SKM-1 treated with dmso at 0.1 percent for 144 hours (cell line): ENCODE measurements at regions not wholly inside any gene's neighbourhood (a gene's known extent, or its start where the extent isn't known, plus 50 kb on each side); places are given as distances from the start of the nearest gene placed in this dataset.
A peak's percentile ranks its signal among the peaks of the same experiment; 100 is the strongest.

Experiments
- DNase-seq: peaks from one replicate; lab custom pipeline; 2025; ENCODE audit not compliant: unreplicated experiment; lab: John Stamatoyannopoulos, UW

DNA sequence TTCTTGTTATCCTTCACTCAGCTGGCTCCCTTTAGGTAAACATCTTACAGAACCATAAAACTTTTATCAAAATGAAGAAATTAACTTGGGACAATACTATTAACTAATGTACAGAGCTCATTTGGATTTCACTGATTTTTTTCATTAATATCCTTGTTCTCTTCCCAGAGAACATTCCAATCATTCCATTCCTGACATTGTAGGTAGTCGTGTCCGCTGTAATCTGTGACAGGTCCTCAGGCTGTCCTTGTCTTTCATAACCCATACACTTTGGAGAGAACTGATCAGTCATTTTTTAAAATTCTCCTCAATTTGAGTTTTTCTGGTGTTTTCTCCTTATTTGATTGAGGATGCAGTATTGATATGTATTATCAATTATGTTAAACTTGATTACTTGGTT is 916.8 kb downstream of the GALC start:
- no peak for DNase-seq

DNA sequence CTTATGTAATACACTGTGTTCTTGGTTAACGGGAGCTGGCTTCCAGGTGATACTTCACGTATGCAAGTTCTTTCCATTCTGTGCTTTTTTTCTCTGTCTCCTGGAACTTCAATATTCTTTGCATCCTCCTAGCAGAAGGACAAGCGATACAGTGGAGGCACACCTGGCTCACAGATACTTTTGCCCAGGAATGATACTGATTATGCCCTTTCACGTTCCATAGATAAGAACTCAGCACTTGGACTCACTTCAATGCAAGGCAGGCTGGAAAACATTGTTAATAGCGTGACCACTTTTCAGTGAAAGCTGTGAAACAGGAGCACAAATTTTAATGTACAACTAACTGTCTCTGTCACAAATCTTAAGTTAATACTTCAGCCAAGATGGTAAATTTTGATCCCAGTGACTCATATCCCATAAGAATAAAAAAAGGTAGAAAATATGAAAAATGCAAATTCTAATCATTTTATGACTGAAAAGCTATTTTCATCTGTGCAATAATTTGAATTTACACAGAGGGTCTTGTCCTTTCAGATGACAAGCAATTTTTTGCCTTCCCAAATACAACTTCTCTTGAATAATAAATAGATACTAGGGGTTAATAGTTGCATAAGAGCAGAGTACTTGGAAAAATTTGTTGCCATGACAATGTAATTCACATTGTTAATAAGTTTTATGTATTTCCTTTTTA is 919.0 kb downstream of the GALC start:
- DNase-seq: no peak

DNA sequence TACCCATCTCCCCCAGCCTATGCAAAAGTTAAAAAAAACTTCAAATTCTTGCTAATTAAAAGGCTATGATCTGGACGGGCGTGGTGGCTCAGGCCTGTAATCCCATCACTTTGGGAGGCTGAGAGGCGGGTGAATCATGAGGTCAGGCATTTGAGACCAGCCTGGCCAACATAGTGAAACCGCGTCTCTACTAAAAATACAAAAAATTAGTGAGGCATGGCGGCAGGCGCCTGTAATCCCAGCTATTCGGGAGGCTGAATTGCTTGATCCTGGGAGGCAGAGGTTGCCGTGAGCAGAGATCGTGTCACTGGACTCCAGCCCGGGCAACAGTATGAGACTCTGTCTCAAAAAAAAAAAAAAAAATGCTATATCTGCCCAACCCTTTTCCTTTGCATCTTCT is 925.4 kb downstream of the GALC start:
- DNase-seq: no peak

DNA sequence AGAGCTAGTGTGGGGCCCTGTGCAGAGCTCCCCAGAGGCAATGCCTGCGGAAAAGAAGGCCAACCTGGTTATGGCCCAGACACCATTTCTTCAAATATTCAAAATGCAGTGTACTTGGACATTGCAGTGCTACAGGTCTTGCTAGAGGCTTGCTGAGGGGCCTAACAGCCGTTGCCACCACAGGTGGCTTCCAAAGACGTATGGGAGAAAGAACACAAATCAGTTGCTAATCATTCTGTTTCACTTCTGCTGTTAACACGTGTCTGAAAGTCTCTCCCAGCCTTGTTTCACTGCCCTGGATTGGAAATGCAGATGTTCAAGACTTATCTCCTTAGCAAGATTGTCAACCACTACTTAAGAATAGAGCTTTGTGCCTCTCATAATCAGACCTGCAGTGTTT is 925.9 kb downstream of the GALC start:
- no peak for DNase-seq

DNA sequence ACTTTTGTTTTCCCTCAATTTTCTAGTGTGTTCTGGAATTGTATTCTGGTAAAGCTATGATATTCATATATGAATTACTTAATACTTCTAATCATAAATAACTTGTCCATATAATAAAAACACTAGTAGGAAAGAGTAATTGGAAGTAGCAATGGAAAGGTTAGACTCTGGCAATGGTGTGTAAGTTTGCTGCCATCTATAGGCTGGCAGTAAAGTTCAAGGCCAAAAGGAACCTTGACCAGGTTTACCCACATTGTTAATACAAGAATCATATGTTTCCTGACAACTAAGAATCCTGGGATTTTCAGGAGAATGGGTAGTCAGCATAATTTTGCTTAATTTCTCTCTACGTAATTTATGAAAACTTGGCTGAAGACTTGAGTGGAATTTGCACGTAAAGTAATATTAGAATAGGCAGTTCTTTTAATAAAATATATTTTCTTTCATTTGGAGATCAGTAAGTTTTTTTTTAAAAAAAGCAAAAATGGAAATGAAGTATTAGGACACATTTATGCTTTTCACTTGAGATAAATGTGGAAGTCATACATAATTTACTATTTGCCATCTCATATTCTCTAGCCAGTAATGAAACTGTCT is 926.7 kb downstream of the GALC start:
- no peak for DNase-seq

DNA sequence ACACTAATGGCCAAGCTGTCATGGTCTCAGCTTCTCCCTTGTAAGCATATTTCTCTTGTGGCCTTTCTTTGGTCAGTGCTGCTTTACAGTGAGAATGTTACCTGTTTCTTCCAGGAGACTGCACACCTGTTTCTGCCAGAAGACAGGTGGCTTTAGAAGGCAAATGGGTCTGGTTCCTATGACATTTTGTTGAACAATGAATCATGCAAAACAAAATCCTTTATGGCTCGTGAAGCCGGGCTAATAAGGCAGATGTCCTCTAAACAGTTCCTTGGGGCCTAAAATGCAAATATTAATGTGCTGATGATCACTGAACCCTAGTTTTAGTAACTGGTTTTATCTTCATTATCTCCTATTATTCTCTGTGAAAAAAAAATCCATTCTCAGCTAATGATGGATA is 927.6 kb downstream of the GALC start:
- DNase-seq: no peak

DNA sequence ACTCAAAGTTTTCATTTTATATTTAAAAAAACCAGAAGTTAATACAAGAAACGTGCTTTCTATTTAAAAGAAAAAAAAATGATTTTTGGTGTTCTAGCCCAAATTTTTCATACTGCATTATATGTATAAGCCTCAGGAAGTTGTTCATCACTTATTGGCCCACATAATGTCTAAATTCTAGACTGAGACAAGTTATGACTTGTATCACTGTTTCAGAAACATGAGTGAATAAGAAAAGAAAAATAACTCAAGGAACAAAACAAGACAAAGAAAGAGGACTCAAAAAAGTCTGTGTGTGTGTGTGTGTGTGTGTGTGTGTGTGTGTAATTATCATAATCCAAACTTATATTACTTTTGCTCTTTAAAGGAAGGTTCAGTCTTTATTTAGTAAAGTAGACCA is 929.8 kb downstream of the GALC start:
- no peak for DNase-seq

DNA sequence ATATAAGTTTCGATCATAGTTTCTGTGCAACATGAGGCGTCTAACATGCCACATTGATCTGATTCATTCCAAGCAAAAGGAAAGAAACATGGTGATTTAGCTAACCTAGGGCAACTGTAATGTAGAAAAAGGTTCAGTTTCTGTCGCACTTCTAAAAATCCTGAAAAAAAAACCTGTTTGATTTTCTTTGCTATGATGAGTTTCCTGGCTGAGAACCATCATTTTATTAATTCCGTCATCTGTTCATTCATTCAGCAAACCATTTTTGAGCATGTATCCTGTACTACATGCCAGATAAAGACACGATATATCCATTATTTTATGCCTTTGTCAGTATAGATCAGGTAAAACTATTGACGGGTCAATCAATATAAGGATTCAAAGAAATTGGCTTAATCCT is 932.6 kb downstream of the GALC start:
- no peak for DNase-seq

DNA sequence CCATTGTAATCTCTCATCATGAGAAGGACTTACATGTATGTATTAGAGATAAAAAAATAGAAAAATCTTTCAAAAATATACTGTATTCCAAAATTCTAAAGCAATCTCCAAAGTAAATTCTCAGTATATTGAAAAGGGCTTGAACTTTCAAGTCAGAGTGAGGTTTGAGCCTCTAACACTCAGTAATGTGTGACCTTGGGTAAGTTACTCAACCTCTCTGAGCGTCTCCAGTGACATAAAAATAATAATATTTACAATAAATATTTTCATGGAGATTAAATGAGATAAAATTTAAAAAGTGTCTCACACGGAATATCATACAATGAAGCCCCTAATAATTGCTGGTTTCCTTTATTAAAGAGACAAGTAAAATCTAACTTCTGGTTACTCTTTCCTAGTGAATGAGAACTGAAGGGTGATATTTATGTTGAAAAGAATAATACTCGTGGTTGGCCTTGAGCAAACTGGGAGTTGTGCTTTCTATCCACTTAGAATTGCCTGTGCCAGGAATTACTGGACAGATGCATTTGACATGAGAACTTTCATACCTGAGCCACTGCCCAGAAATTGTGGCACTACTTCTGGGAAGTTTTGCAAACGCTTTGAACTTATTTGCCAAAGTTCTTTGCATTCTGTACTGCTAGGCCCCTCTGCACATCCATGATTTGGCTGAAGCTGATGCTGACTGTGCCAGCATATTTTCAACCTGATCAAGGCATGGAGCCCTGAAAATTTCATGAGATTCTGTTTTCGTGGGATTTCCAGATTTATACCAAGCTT is 933.7 kb downstream of the GALC start:
- DNase-seq: no peak

DNA sequence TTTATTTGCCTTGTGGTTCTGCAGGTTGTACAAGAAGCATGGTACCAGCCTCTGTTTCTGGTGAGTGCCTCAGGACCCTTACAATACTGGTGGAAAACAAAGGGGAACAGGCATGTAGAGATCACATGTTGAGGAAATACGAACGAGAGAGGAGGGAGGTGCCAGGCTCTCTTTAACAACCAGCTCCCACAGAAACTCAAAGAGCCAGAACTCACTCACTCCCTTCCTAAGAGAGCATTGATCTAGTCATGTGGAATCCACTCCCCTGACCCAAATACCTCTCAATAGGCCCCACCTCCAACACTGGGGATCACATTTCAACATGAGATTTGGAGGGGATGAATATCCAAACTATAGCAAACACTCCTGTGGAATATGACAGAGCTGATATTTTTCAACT is 938.0 kb downstream of the GALC start:
- DNase-seq: no peak

DNA sequence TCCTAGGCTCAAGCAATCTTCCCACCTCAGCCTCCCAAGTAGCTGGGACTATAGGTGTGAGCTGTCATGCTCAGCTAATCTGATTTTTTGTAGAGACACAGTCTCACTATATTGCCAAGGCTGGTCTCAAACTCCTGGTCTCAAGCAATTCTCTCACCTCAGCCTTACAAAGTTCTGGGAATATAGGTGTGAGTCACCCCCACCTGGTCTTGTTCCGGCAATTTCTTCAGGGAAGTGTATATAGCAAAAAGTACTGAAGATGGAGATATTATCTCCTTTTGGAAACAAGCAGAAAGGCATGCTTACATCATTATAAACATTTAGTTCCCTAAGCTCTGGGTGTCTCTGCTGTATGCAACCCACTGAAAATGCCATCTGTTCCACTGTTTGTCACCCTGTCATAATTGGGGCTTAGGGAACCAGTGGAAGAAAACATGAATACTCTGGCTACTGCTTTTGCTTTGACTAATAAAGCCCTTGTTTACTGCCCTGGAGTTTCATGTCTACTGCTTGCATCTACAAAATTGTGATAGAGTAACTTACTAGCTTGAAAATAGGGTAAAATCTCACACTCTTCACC is 940.2 kb downstream of the GALC start:
- no peak for DNase-seq

DNA sequence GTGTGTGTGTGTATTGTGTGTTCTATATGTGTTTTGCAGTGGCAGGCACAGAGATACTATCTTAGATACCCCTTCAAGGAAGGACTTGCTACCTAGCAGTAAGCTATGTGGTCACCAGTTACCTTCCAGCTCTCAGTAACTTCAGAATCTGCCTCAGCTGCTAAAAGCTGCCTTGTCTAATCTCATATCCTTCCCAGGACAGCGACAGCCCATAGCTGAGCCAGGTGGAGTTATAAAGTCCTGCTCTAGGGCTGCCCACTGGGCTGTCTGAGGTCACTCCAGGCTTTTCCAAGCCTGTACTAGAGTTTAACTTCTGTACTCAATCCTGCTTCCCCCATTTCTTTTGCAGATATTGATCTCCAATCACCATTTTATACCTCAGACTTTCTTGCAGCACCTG is 942.6 kb downstream of the GALC start:
- no peak for DNase-seq

DNA sequence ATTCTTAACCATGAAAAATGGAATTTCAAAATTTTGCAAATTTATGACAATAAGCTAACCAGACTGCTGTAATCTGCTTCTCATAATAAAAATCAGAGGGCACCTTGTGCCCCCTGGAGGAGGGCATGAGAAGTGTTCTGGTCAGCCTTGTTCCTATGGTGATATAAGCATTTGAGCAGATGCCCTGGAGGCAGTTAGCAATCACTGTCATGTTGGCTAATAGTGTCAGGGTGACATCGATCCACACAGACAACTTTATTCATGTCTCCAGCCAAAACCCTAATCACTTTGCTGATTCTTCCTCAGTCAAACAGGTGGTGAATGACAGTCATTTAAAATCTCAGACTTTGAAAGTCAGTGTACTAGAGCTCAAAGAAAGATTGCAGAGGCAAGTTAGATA is 943.0 kb downstream of the GALC start:
- peak; percentile 5 for DNase-seq

DNA sequence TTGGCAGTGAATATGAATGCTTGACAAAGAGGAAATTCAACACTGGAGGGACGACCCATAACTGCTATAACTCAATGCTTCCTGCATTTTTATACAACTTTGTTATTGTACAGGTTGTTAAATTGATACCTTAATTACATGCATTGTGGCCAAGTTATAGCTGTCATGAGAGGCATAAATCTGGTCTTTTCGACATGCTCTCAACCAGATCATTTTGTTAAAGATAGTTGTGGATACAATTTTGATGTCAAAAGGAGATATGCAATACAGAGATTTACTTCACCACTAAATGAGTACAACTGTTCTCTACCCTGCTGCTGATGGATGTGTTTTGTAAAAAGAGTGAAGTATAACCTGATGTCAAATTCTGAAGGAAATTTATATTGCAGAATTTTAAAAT is 946.0 kb downstream of the GALC start:
- no peak for DNase-seq

DNA sequence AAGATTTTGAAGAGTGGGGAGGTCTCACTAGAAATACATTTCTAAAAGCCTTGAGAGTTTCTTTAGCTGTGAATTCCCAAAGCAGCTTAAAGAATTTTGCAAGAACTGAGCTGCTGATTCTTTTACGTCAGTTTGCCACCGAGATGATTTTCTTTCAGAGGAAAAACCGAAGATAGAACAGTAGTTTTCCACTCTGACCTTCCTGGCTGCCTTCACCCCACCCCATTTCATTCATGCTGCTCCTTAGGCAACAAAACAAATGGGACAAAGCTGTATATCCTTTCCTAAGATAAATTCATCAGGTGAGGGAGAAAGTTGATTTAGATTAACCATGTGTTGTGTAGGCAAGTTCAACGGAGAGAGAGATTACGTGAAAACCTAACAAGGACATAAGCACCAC is 947.0 kb downstream of the GALC start:
- no peak for DNase-seq

DNA sequence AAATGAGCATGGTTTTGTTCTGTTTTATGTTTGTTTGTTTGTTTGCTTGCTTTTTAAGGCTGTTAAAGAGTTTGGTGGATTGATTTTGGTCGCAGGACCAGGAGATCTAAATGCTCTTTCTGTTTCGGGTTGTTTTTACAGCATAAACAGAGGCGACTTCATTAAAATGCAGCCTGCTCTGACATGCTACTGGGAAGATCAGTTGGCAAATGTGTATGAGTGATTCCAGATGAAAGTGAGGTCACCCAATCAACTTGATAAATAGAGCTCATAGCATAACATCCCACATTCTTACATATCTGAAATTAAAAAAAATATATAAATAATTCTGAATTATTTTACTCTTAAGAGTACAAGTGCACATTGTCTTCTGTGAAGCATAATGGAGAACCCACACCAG is 947.7 kb downstream of the GALC start:
- no peak for DNase-seq

DNA sequence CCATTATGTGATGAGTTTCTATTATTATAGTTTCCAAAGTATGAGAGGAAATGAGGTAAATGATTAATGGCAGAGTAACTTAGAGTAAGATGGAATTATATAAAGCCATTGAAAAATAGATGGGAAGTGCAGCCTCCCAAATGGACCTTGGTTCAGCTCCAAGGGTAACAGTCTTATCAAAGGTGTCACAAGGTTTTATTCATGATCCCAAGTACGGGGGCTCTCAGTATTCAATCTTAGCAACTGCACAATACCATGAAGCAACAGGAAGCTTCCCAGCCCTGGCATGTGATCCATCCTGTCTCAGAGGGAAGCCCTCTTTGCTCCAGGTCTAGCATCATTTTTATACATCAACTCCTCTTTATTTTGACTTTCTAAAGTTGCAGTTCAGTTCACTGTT is 948.2 kb downstream of the GALC start:
- DNase-seq: no peak

DNA sequence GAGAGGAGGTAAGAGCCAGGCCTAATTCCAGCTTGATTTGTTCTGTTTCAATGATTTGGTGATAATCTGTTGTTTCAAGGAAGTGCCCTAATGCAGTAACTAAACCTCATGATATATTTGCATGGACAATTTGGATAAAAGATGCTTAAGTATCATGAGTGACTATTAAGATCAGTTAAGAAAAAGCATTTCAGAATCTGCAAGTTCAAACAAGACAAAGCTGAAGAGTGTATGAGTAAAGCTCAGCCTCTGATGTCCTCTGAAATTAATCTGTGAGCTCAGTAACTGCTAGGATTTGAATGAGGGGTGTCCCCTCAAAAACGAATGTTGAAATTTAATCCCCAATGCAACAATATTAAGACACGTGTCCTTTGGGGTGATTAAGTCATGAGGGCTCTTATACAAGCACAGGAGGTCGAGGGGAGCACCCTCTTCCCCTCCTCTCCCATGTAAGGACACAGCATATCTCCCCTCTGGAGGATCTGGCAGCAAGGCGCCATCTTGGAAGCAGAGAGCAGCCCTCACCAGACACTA is 949.2 kb downstream of the GALC start:
- no peak for DNase-seq

DNA sequence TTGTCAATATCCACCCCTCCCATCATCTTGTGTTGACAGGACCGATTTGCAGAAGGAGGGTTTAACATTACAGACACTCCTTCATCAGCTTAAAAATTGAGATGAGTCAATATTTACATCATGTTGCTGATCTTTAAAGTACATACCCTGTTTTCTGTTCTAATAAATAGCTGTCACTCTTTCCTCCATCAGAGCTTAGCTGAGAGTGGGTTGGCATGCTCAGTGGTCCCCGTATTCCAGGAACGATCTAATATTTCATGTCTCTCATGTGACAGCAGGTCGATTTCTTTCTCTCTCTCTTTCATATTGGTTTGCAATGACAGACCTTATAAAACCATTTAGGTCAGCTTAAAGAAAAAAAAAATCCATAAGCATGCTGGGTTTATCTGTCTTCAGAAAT is 950.6 kb downstream of the GALC start:
- no peak for DNase-seq

DNA sequence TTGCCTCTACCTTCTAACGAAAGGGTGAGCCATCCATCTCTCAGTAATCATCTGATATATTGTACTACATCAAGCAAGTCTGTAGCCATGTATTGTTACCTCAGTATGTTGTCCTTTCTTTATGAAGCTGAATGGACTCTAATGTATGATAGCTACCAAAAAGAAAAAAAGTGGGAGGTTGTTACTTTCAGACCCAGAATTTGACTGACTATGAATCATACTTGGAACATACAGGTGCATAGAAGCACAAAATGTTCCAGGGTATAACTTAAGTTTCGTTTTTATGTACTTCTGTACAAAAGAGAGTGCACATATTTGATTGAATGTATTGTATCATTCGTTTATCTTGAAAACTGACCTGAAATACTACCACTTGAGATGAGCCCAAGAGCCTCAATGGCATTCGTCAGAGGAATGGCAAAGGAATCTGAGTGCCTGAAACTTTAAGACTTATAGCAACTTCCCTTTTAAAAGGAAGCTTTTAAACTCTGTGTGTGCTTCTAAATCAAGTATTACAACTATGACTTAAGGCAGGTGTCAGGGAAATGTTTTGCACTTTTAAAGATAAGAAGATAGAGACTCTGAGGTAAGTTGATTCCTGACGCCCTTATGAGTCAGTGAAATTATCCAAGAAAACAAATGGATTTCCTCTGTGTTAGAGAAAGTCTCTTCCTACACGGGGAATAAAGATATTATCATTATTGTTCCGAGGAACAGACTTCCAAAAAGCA is 951.5 kb downstream of the GALC start:
- DNase-seq: no peak

DNA sequence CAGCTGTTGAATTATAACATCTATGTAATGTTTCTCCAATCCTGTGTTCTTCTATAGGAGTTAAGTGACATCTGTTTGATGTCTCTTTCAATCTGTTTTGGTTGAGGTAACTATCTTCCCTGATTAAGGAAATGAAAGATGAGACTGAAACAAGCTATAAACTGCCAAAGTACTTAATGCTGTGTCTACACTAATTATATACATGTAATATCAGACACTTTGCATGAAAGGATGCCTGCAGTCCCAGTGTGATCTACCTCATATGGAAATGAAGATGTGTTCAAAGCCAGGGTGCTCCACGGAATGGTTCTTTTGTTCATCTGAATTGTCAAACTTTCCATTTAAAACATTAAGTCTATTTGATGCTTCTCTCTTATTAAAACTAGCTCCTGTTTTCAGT is 958.3 kb downstream of the GALC start:
- DNase-seq: no peak
